Stomach (tissue), 8 donors: ENCODE measurements at regions not wholly inside any gene's neighbourhood (a gene's known extent, or its start where the extent isn't known, plus 50 kb on each side); places are given as distances from the start of the nearest gene placed in this dataset.
"Not testable (repeated sequence)": the region's sequence is repeated elsewhere in the genome, so short reads cannot be mapped to it uniquely, and the experiment has no call there.

Experiments used
- DNase-seq, 2 donors: peaks; one replicate each; pipeline versions ENCODE4 v3.0.0 to v3.0.0-alpha.2; 2013 to 2019
- H3K27ac ChIP-seq, 5 donors: fragments of 200-600 bp in 4 of 5; sonication (generic) in 4 of 5; one replicate each; pipeline ENCODE4 v1.5.1; 2013 to 2019; ENCODE audit warnings: mild to moderate bottlenecking in 1 of 5, moderate library complexity in 1 of 5
- H3K27me3 ChIP-seq, 3 donors: fragments of 200-600 bp; sonication (generic); one replicate each; pipeline ENCODE4 v1.5.1; 2017 to 2019; ENCODE audit warnings: mixed run types in 1 of 3
- H3K36me3 ChIP-seq, 4 donors: fragments of 200-600 bp; sonication (generic); 1 replicate in 3 of 4; 2 replicates in 1 of 4; pipeline ENCODE4 v1.5.1; 2016 to 2019
- H3K4me1 ChIP-seq, 4 donors: fragments of 200-600 bp; sonication (generic); one replicate each; pipeline ENCODE4 v1.5.1; 2016 to 2019
- H3K4me3 ChIP-seq, 4 donors: fragments of 200-600 bp; sonication (generic) in 3 of 4; one replicate each; pipeline ENCODE4 v1.5.1; 2016 to 2019; ENCODE audit warnings: mild to moderate bottlenecking in 1 of 4
- H3K9me3 ChIP-seq, 4 donors: fragments of 200-600 bp; sonication (generic); one replicate each; pipeline ENCODE4 v1.5.1; 2016 to 2019
- CTCF ChIP-seq, 7 experiments: fragments of 450-650 bp in 4 of 7; fragments of 200-600 bp in 3 of 7; sonication (generic) in 3 of 7; IDR thresholded peaks; one replicate each; pipeline ENCODE4 v1.5.1; 2016 to 2019; ENCODE audit warnings: antibody characterized with exemption in 7 of 7, control low read depth in 2 of 7, mild to moderate bottlenecking in 1 of 7
- EP300 ChIP-seq: sonication (generic); formaldehyde crosslinking; IDR thresholded peaks from one replicate; pipeline ENCODE4 v1.6.1; 2017; ENCODE audit warnings: antibody characterized with exemption
- POLR2A ChIP-seq, 4 donors: fragments of 450-650 bp; IDR thresholded peaks; one replicate each; pipeline ENCODE4 v1.6.1; 2016; ENCODE audit warnings: antibody characterized with exemption in 4 of 4, control low read depth in 2 of 4, mild to moderate bottlenecking in 1 of 4, moderate library complexity in 1 of 4
- POLR2AphosphoS5 ChIP-seq, 3 donors: sonication (generic); formaldehyde crosslinking; IDR thresholded peaks; one replicate each; pipeline ENCODE4 v1.6.1; 2016; ENCODE audit warnings: antibody characterized with exemption in 3 of 3
- WGBS, 5 donors: extraction: QIAGEN DNeasy Blood & Tissue Kit in 3 of 5; methylation state at CpG; one replicate each; pipeline versions ENCODE4 v1.1.5 to v1.1.7; 2013 to 2018; 5-methylcytosine and 5-hydroxymethylcytosine counted together
- intact Hi-C: fragments of 100-400 bp; cut with DNase I; formaldehyde crosslinking; loops from one replicate; pipeline ENCODE4 v1.15.1; 2023; ENCODE audit warnings: low total_unique reads
- donor health status: healthy with polysubstance abuse.
- donor health status: Bipolar disorder and iron deficiency.
- donor health status: healthy.

GRCh38 chr15:20409247-20409646, 132.4 kb downstream of the GOLGA6L6 start:
- Histone ChIP-seq H3K4me1 (peaks cover 0 to 4% (median 0%) of the 10 kb centered on the region in 4 donors), H3K4me3 (no peak overlapping the region), H3K36me3 (no peaks in the 10 kb centered on the region), H3K27ac (no peak overlapping the region), H3K27me3 (no peaks in the 10 kb centered on the region), H3K9me3 (peaks cover 0 to 27% (median 20%) of the 10 kb centered on the region in 4 donors)
- intact Hi-C loops, result no loop called here
- 69 to 86% (median 80%) methylated on average over 1 of the region's 1 CpG for WGBS, 5 donors
- no peak for DNase-seq
- TF ChIP-seq CTCF (IDR thresholded peaks at IDR 0.05) (no peak), POLR2A (IDR thresholded peaks at IDR 0.05) (no peak), EP300 (no peak), POLR2AphosphoS5 (IDR thresholded peaks at IDR 0.05) (no peak)

- no peak for TF ChIP-seq CTCF (IDR thresholded peaks at IDR 0.05)
- TF ChIP-seq POLR2AphosphoS5 (IDR thresholded peaks at IDR 0.05), result no peak
- no peak for TF ChIP-seq EP300
- no peak for TF ChIP-seq POLR2A (IDR thresholded peaks at IDR 0.05)
- no peak overlapping the region for H3K27ac ChIP-seq
- H3K36me3 ChIP-seq, result no peaks in the 10 kb centered on the region
- peaks cover 0 to 24% (median 15%) of the 10 kb centered on the region in 4 donors for H3K9me3 ChIP-seq
- peaks cover 0 to 4% (median 0%) of the 10 kb centered on the region in 4 donors for H3K4me1 ChIP-seq
- DNase-seq, result no peak
- intact Hi-C loops, result no loop called here
- WGBS, 5 donors, result 39 to 65% (median 59%) methylated on average over 6 of the region's 6 CpGs
- no peaks in the 10 kb centered on the region for H3K27me3 ChIP-seq
- H3K4me3 ChIP-seq, result no peak overlapping the region
Measured at GRCh38 chr15:20407553-20407952, 134.0 kb downstream of the GOLGA6L6 start.

DNA sequence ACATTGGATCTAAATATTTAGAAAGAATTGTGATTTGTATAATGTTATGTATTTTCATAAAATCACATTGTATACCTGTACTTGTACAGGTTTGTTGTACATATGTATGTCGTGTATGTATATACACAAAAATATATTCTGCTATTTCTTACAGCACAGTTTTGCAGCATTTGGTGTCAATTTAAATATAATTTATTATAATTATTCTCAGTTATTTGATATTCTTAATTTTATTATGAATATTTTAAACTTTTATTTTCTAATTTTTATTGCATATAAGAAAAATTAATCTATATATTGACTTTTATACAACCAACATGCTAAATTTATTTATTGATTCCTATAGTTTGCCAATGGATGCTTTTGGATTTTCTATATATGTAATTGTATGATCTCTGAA, 137.0 kb downstream of the GOLGA6L6 start:
- WGBS, 5 donors, result 49 to 73% (median 54%) methylated on average over 1 of the region's 1 CpG
- H3K4me1 ChIP-seq, H3K27me3 ChIP-seq, H3K4me3 ChIP-seq, DNase-seq, H3K27ac ChIP-seq, H3K36me3 ChIP-seq, intact Hi-C loops: not testable (repeated sequence)
- peaks cover 0 to 36% (median 30%) of the 10 kb centered on the region in 4 donors for H3K9me3 ChIP-seq

DNA sequence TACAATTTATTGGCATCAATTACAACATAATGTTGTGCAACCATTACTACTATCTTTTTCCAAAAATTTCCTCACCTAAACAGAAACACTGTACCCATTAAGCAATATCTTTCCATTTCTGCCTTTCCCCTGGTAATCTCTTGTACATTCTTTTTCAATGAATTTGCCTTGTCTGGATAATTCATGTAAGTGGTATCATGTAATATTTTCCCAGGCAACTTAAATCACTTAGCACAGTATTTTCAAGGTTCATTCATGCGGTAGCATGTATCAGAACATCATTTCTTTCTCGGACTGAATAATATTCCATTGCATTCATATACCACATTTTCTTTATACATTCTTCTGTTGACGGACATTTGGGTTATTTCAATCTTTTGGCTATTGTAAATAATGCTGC, 139.0 kb downstream of the GOLGA6L6 start:
- intact Hi-C loops, H3K27me3 ChIP-seq, H3K36me3 ChIP-seq, H3K4me3 ChIP-seq, DNase-seq, H3K4me1 ChIP-seq, H3K27ac ChIP-seq: not testable (repeated sequence)
- peaks cover 0 to 40% (median 34%) of the 10 kb centered on the region in 4 donors for H3K9me3 ChIP-seq
- WGBS, 5 donors, result 72 to 84% (median 77%) methylated on average over 3 of the region's 3 CpGs

- H3K27ac ChIP-seq, H3K4me1 ChIP-seq, H3K4me3 ChIP-seq, intact Hi-C loops, H3K36me3 ChIP-seq, H3K27me3 ChIP-seq, DNase-seq: not testable (repeated sequence)
- H3K9me3 ChIP-seq, result peaks cover 0 to 32% (median 27%) of the 10 kb centered on the region in 4 donors
- 65 to 83% (median 73%) methylated on average over 3 of the region's 3 CpGs for WGBS, 5 donors
Measured at GRCh38 chr15:20401058-20401457, 140.5 kb downstream of the GOLGA6L6 start.

GRCh38 chr15:20398680-20399079, 142.9 kb downstream of the GOLGA6L6 start:
- H3K36me3 ChIP-seq, H3K27me3 ChIP-seq, intact Hi-C loops, H3K4me3 ChIP-seq, H3K27ac ChIP-seq, DNase-seq, H3K4me1 ChIP-seq: not testable (repeated sequence)
- H3K9me3 ChIP-seq, result peaks cover 0 to 26% (median 19%) of the 10 kb centered on the region in 4 donors
- whole genome bisulfite sequencing, 5 donors, result 59 to 74% (median 67%) methylated on average over 5 of the region's 5 CpGs

DNA sequence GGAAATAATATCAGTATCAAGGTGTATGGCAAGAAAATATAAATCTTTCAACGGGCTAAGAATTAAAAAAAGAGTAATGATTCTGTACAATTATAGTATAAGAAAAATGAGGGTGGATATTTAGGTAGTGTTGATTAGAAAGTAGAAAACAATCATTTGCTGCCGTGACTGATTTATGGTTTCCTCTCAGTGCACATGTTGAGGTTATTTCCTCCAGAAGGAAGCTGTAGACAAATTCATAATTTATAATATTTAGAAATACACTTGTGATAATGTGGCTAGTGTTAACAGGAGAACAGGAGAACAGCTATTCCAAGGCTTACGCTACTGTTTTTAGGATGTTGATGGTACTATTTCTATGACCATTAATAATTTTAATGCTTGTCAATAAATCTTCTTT, 153.4 kb downstream of the GOLGA6L6 start:
- H3K4me1 ChIP-seq, H3K36me3 ChIP-seq, H3K4me3 ChIP-seq, H3K27me3 ChIP-seq, DNase-seq, H3K27ac ChIP-seq, intact Hi-C loops: not testable (repeated sequence)
- H3K9me3 ChIP-seq, result peaks cover 0 to 29% (median 13%) of the 10 kb centered on the region in 4 donors
- 34 to 61% (median 40%) methylated on average over 3 of the region's 3 CpGs for WGBS, 5 donors
